B cell (primary cell): ENCODE measurements at regions not wholly inside any gene's neighbourhood (a gene's known extent, or its start where the extent isn't known, plus 50 kb on each side); places are given as distances from the start of the nearest gene placed in this dataset.

ENCODE experiments used
- EZH2 ChIP-seq: IDR thresholded peaks from 2 replicates; pipeline ENCODE4 v1.6.1; 2012; ENCODE audit warnings: borderline replicate concordance, low read depth, mild to moderate bottlenecking, moderate library complexity, low read length; ENCODE audit not compliant: insufficient read depth, poor library complexity, severe bottlenecking
- TF ChIP-seq, protein P1 (sequence below): fragments of 200-600 bp; IDR thresholded peaks from one replicate; pipeline ENCODE4 v1.8.0; 2022; ENCODE audit warnings: antibody characterized with exemption, mild to moderate bottlenecking

DNA sequence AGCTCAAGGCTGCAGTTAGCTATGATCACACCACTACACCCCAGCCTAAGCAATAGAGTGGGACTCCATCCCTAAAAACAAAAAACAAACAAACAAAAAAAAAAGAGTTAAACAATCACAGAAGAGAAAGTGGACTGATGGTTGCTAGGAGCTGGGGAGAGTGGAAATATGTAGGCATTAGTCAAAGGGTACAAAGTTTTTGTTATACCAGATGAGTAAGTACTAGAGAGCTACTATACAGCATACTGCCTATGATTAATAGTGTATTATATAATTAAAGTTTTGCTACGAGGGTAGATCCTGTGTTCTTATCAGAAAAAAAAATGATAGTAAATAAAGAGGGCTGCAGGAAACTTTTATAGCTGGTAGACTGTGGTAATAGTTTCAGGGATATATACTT lies 538.6 kb downstream of the ELAVL2 start:
- TF ChIP-seq EZH2, result no peak
- TF ChIP-seq, protein P1, sequence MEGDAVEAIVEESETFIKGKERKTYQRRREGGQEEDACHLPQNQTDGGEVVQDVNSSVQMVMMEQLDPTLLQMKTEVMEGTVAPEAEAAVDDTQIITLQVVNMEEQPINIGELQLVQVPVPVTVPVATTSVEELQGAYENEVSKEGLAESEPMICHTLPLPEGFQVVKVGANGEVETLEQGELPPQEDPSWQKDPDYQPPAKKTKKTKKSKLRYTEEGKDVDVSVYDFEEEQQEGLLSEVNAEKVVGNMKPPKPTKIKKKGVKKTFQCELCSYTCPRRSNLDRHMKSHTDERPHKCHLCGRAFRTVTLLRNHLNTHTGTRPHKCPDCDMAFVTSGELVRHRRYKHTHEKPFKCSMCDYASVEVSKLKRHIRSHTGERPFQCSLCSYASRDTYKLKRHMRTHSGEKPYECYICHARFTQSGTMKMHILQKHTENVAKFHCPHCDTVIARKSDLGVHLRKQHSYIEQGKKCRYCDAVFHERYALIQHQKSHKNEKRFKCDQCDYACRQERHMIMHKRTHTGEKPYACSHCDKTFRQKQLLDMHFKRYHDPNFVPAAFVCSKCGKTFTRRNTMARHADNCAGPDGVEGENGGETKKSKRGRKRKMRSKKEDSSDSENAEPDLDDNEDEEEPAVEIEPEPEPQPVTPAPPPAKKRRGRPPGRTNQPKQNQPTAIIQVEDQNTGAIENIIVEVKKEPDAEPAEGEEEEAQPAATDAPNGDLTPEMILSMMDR, result no peak
